ENCODE measurements at regions not wholly inside any gene's neighbourhood (a gene's known extent, or its start where the extent isn't known, plus 50 kb on each side); places are given as distances from the start of the nearest gene placed in this dataset.

GRCh38 chr10:118238573-118239235, 103.4 kb downstream of the FAM204A start:
- no peaks in the 10 kb centered on the region for H3K9me2 ChIP-seq (replicated peaks; ENCODE audit: low read length)
- BruUV-seq (replicated peaks), result no TSS peak
- H3K9me3 ChIP-seq (ENCODE audit: low read length), result no peaks in the 10 kb centered on the region
- peaks cover 83% of the 10 kb centered on the region for H3K27me3 ChIP-seq (ENCODE audit: low read length)
- no peaks in the 10 kb centered on the region for H3F3A ChIP-seq (ENCODE audit: low read length, unreplicated experiment)
- H3K4me1 ChIP-seq (ENCODE audit: insufficient read depth, low read length), result peaks cover 3% of the 10 kb centered on the region; the same call in 1 of the 2 replicates
- no peak overlapping the region for H3K9ac ChIP-seq (ENCODE audit: low read length)
- H3K27ac ChIP-seq (ENCODE audit: low read length), result no peak overlapping the region
- ATAC-seq (0 out of 2 replicates have a peak, but pooled peaks have one; percentile 29), DNase-seq (peak; percentile 47)
- H3K4me3 ChIP-seq (ENCODE audit: low read length), result no peak overlapping the region
- intact Hi-C loops (cut with micrococcal nuclease), result no loop called here
- POLR2A ChIA-PET (ENCODE audit: unreplicated experiment), result no interaction called here
- no peak overlapping the region for H3K4me2 ChIP-seq (ENCODE audit: low read length)
- TF ChIP-seq, protein P1, sequence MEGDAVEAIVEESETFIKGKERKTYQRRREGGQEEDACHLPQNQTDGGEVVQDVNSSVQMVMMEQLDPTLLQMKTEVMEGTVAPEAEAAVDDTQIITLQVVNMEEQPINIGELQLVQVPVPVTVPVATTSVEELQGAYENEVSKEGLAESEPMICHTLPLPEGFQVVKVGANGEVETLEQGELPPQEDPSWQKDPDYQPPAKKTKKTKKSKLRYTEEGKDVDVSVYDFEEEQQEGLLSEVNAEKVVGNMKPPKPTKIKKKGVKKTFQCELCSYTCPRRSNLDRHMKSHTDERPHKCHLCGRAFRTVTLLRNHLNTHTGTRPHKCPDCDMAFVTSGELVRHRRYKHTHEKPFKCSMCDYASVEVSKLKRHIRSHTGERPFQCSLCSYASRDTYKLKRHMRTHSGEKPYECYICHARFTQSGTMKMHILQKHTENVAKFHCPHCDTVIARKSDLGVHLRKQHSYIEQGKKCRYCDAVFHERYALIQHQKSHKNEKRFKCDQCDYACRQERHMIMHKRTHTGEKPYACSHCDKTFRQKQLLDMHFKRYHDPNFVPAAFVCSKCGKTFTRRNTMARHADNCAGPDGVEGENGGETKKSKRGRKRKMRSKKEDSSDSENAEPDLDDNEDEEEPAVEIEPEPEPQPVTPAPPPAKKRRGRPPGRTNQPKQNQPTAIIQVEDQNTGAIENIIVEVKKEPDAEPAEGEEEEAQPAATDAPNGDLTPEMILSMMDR (conservative IDR thresholded peaks at IDR 0.05; ENCODE audit: low read depth, low read length), result no peak
- TF ChIP-seq EZH2 (IDR thresholded peaks at IDR 0.05; ENCODE audit: low read length, unreplicated experiment), result no peak
- TF ChIP-seq EZH2phosphoT487 (IDR thresholded peaks at IDR 0.05; ENCODE audit: borderline replicate concordance, low read length), result no peak
- H3K79me2 ChIP-seq (ENCODE audit: low read length), result no peaks in the 10 kb centered on the region
- H3K36me3 ChIP-seq (ENCODE audit: low read depth, low read length), result no peaks in the 10 kb centered on the region
- CTCF ChIA-PET, result no interaction called here
- H2AFZ ChIP-seq (ENCODE audit: low read length), result no peak overlapping the region
- no peaks in the 10 kb centered on the region for H4K20me1 ChIP-seq (ENCODE audit: low read length)

- TF ChIP-seq EZH2phosphoT487 (IDR thresholded peaks at IDR 0.05; ENCODE audit: borderline replicate concordance, low read length) (no peak), EZH2 (IDR thresholded peaks at IDR 0.05; ENCODE audit: low read length, unreplicated experiment) (no peak)
- TF ChIP-seq, protein P1 (conservative IDR thresholded peaks at IDR 0.05; ENCODE audit: low read depth, low read length), result no peak
- H3K4me1 ChIP-seq (ENCODE audit: insufficient read depth, low read length), result peaks cover 3% of the 10 kb centered on the region; the same call in 1 of the 2 replicates
- H3K27ac ChIP-seq (ENCODE audit: low read length), result no peak overlapping the region
- H3K27me3 ChIP-seq (ENCODE audit: low read length), result peaks cover 83% of the 10 kb centered on the region
- H3K4me2 ChIP-seq (ENCODE audit: low read length), result no peak overlapping the region
- H3K36me3 ChIP-seq (ENCODE audit: low read depth, low read length), result no peaks in the 10 kb centered on the region
- H3K9ac ChIP-seq (ENCODE audit: low read length), result no peak overlapping the region
- H4K20me1 ChIP-seq (ENCODE audit: low read length), result no peaks in the 10 kb centered on the region
- no peaks in the 10 kb centered on the region for H3K9me2 ChIP-seq (replicated peaks; ENCODE audit: low read length)
- no peak overlapping the region for H3K4me3 ChIP-seq (ENCODE audit: low read length)
- no TSS peak for BruUV-seq (replicated peaks)
- DNase-seq, result no peak
- H3K79me2 ChIP-seq (ENCODE audit: low read length), result no peaks in the 10 kb centered on the region
- H3F3A ChIP-seq (ENCODE audit: low read length, unreplicated experiment), result no peaks in the 10 kb centered on the region
- intact Hi-C loops (cut with micrococcal nuclease), result no loop called here
- H3K9me3 ChIP-seq (ENCODE audit: low read length), result no peaks in the 10 kb centered on the region
- CTCF ChIA-PET, result no interaction called here
- ATAC-seq, result no peak
- H2AFZ ChIP-seq (ENCODE audit: low read length), result no peak overlapping the region
- POLR2A ChIA-PET (ENCODE audit: unreplicated experiment), result no interaction called here
These were observed 104.2 kb downstream of the FAM204A start for GRCh38 chr10:118237930-118238329.

DNA sequence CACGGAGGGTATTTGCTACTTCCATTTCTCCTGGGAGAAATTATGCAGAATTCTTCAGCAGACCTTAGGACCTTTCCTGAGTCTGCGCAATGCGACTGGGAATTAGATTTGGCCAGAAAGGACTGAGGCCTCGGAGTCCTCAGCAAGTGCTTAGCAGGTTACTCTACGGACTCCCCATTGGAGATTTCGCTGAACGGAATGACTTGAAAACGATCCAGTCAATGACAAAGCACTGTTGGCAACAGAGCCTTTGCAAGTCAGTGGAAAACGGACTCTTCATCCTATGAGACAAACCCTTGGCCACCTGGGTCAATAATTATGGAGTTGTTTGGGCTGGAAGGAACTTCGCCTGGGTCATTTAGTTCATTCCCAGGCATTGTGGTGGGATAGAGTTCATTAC, 107.4 kb downstream of the FAM204A start:
- Histone ChIP-seq H3F3A (ENCODE audit: low read length, unreplicated experiment) (no peaks in the 10 kb centered on the region), H3K4me1 (ENCODE audit: insufficient read depth, low read length) (no peaks in the 10 kb centered on the region), H3K79me2 (ENCODE audit: low read length) (no peaks in the 10 kb centered on the region), H3K36me3 (ENCODE audit: low read depth, low read length) (no peaks in the 10 kb centered on the region), H3K27me3 (ENCODE audit: low read length) (peaks cover 78% of the 10 kb centered on the region), H3K4me2 (ENCODE audit: low read length) (no peak overlapping the region), H3K27ac (ENCODE audit: low read length) (no peak overlapping the region), H3K9me2 (replicated peaks; ENCODE audit: low read length) (no peaks in the 10 kb centered on the region), H3K9ac (ENCODE audit: low read length) (no peak overlapping the region), H4K20me1 (ENCODE audit: low read length) (no peaks in the 10 kb centered on the region), H3K4me3 (ENCODE audit: low read length) (no peak overlapping the region), H2AFZ (ENCODE audit: low read length) (no peak overlapping the region), H3K9me3 (ENCODE audit: low read length) (no peaks in the 10 kb centered on the region)
- ATAC-seq, result no peak
- TF ChIP-seq EZH2phosphoT487 (IDR thresholded peaks at IDR 0.05; ENCODE audit: borderline replicate concordance, low read length), result no peak
- TF ChIP-seq, protein P1 (conservative IDR thresholded peaks at IDR 0.05; ENCODE audit: low read depth, low read length), result no peak
- TF ChIP-seq EZH2 (IDR thresholded peaks at IDR 0.05; ENCODE audit: low read length, unreplicated experiment), result no peak
- intact Hi-C loops (cut with micrococcal nuclease), result no loop called here
- POLR2A ChIA-PET (ENCODE audit: unreplicated experiment), result no interaction called here
- CTCF ChIA-PET, result no interaction called here
- no peak for DNase-seq
- BruUV-seq (replicated peaks), result no TSS peak

All from PC-3 (cell line).